Activated naive CD8-positive, alpha-beta T cell treated with anti-CD3 and anti-CD28 coated beads, Interleukin-2, amount 10 ng/mL, durations not matched to agents 7 days and 5 days (primary cell): ENCODE measurements at regions not wholly inside any gene's neighbourhood (a gene's known extent, or its start where the extent isn't known, plus 50 kb on each side); places are given as distances from the start of the nearest gene placed in this dataset.
A peak's percentile ranks its signal among the peaks of the same experiment; 100 is the strongest.
"Not testable (repeated sequence)": the region's sequence is repeated elsewhere in the genome, so short reads cannot be mapped to it uniquely, and the experiment has no call there.

Source experiments
- ATAC-seq: fragments of 150-1000 bp; cut with Tn5 transposase; one replicate; pipeline ENCODE4 v1.10.0; 2021; ENCODE audit warnings: low read depth, moderate library complexity
- POLR2A ChIA-PET: fragments of 350-600 bp; sonication (Branson Sonifier 250); formaldehyde crosslinking; loops from one replicate; lab custom pipeline; 2021; ENCODE audit warnings: antibody characterized with exemption; lab: Charles Lee
- DNase-seq: peaks from one replicate; pipeline ENCODE4 v3.0.0; 2021
- H3K27ac Mint-ChIP-seq: one replicate; pipeline ENCODE4 v1.8.0; 2022; ENCODE audit warnings: mild to moderate bottlenecking, mixed read lengths
- H3K27me3 Mint-ChIP-seq: one replicate; pipeline ENCODE4 v1.8.0; 2022; ENCODE audit warnings: mild to moderate bottlenecking, moderate library complexity, mixed read lengths
- H3K36me3 Mint-ChIP-seq: one replicate; pipeline ENCODE4 v1.8.0; 2021; ENCODE audit warnings: mild to moderate bottlenecking, mixed read lengths
- H3K4me1 Mint-ChIP-seq: one replicate; pipeline ENCODE4 v1.8.0; 2021; ENCODE audit warnings: mixed read lengths
- H3K4me3 Mint-ChIP-seq: one replicate; pipeline ENCODE4 v1.8.0; 2022; ENCODE audit warnings: mild to moderate bottlenecking, moderate library complexity, mixed read lengths
- H3K9me3 Mint-ChIP-seq: one replicate; pipeline ENCODE4 v1.8.0; 2021; ENCODE audit warnings: mixed read lengths

- Mint-ChIP-seq H3K27me3 (peaks cover 2% of the 10 kb centered on the region), H3K9me3 (no peaks in the 10 kb centered on the region), H3K4me3 (no peak overlapping the region), H3K4me1 (peaks cover 6% of the 10 kb centered on the region), H3K36me3 (no peaks in the 10 kb centered on the region), H3K27ac (no peak overlapping the region)
- ATAC-seq (no peak), DNase-seq (no peak)
- POLR2A ChIA-PET = no interaction called here
These were observed 133.0 kb upstream of the TUT7 start for GRCh38 chr9:86486891-86487837.

- ATAC-seq = peak; percentile 76
- Mint-ChIP-seq H3K9me3 (no peaks in the 10 kb centered on the region), H3K36me3 (no peaks in the 10 kb centered on the region), H3K4me1 (peaks cover 6% of the 10 kb centered on the region), H3K4me3 (no peak overlapping the region), H3K27me3 (peaks cover 2% of the 10 kb centered on the region), H3K27ac (no peak overlapping the region)
- peak; percentile 33 for DNase-seq
- POLR2A ChIA-PET = no interaction called here
These were observed 131.1 kb upstream of the TUT7 start for GRCh38 chr9:86485359-86485758.

GRCh38 chr9:86483496-86483895 lies 129.3 kb upstream of the TUT7 start:
- Mint-ChIP-seq H3K27ac (no peak overlapping the region), H3K27me3 (peaks cover 11% of the 10 kb centered on the region), H3K4me3 (no peak overlapping the region), H3K4me1 (peaks cover 6% of the 10 kb centered on the region), H3K9me3 (no peaks in the 10 kb centered on the region), H3K36me3 (no peaks in the 10 kb centered on the region)
- POLR2A ChIA-PET = no interaction called here
- ATAC-seq (no peak), DNase-seq (no peak)

- H3K27ac Mint-ChIP-seq = no peak overlapping the region
- H3K36me3 Mint-ChIP-seq = no peaks in the 10 kb centered on the region
- ATAC-seq = no peak
- no peaks in the 10 kb centered on the region for H3K9me3 Mint-ChIP-seq
- peaks cover 11% of the 10 kb centered on the region for H3K27me3 Mint-ChIP-seq
- POLR2A ChIA-PET = no interaction called here
- peaks cover 6% of the 10 kb centered on the region for H3K4me1 Mint-ChIP-seq
- H3K4me3 Mint-ChIP-seq = no peak overlapping the region
- no peak for DNase-seq
These were observed 127.3 kb upstream of the TUT7 start for GRCh38 chr9:86481466-86481865.

GRCh38 chr9:86475255-86475654 lies 121.0 kb upstream of the TUT7 start:
- POLR2A ChIA-PET, DNase-seq, H3K36me3 Mint-ChIP-seq, ATAC-seq, H3K4me3 Mint-ChIP-seq, H3K4me1 Mint-ChIP-seq, H3K27ac Mint-ChIP-seq, H3K9me3 Mint-ChIP-seq: not testable (repeated sequence)
- peaks cover 11% of the 10 kb centered on the region for H3K27me3 Mint-ChIP-seq

GRCh38 chr9:86471171-86471815 lies 117.1 kb upstream of the TUT7 start:
- Mint-ChIP-seq H3K4me1 (no peaks in the 10 kb centered on the region), H3K4me3 (no peak overlapping the region), H3K27me3 (peaks cover 11% of the 10 kb centered on the region), H3K27ac (no peak overlapping the region), H3K9me3 (no peaks in the 10 kb centered on the region), H3K36me3 (no peaks in the 10 kb centered on the region)
- no peak for ATAC-seq
- POLR2A ChIA-PET = no interaction called here
- no peak for DNase-seq

- no peak for ATAC-seq
- Mint-ChIP-seq H3K4me1 (no peaks in the 10 kb centered on the region), H3K36me3 (no peaks in the 10 kb centered on the region), H3K9me3 (no peaks in the 10 kb centered on the region), H3K27ac (no peak overlapping the region), H3K27me3 (peaks cover 11% of the 10 kb centered on the region), H3K4me3 (no peak overlapping the region)
- POLR2A ChIA-PET = no interaction called here
- DNase-seq = no peak
These were observed 116.1 kb upstream of the TUT7 start for GRCh38 chr9:86470326-86470725.

GRCh38 chr9:86469476-86470250 lies 115.5 kb upstream of the TUT7 start:
- no peaks in the 10 kb centered on the region for H3K9me3 Mint-ChIP-seq
- no peak overlapping the region for H3K27ac Mint-ChIP-seq
- no peaks in the 10 kb centered on the region for H3K36me3 Mint-ChIP-seq
- peaks cover 11% of the 10 kb centered on the region for H3K27me3 Mint-ChIP-seq
- POLR2A ChIA-PET = no interaction called here
- no peaks in the 10 kb centered on the region for H3K4me1 Mint-ChIP-seq
- ATAC-seq (no peak), DNase-seq (no peak)
- no peak overlapping the region for H3K4me3 Mint-ChIP-seq

GRCh38 chr9:86464242-86464641 lies 110.0 kb upstream of the TUT7 start:
- DNase-seq (no peak), ATAC-seq (no peak)
- POLR2A ChIA-PET = no interaction called here
- H3K4me3 Mint-ChIP-seq = no peak overlapping the region
- H3K9me3 Mint-ChIP-seq = no peaks in the 10 kb centered on the region
- H3K4me1 Mint-ChIP-seq = no peaks in the 10 kb centered on the region
- no peaks in the 10 kb centered on the region for H3K36me3 Mint-ChIP-seq
- peaks cover 3% of the 10 kb centered on the region for H3K27me3 Mint-ChIP-seq
- no peak overlapping the region for H3K27ac Mint-ChIP-seq

- Mint-ChIP-seq H3K4me3 (no peak overlapping the region), H3K9me3 (no peaks in the 10 kb centered on the region), H3K36me3 (no peaks in the 10 kb centered on the region), H3K27ac (no peak overlapping the region), H3K27me3 (peaks cover 5% of the 10 kb centered on the region), H3K4me1 (no peaks in the 10 kb centered on the region)
- ATAC-seq = no peak
- POLR2A ChIA-PET = interaction anchor here (0.5 kb wide), 1 partner anchor 894 kb away, joined by 4 read pairs; no protein-coding TSS in a partner anchor
- DNase-seq = no peak
These were observed 106.2 kb upstream of the TUT7 start for GRCh38 chr9:86460216-86461002.

- H3K9me3 Mint-ChIP-seq = no peaks in the 10 kb centered on the region
- H3K36me3 Mint-ChIP-seq = no peaks in the 10 kb centered on the region
- DNase-seq = no peak
- H3K27ac Mint-ChIP-seq = no peak overlapping the region
- peaks cover 5% of the 10 kb centered on the region for H3K27me3 Mint-ChIP-seq
- no peak for ATAC-seq
- H3K4me3 Mint-ChIP-seq = no peak overlapping the region
- POLR2A ChIA-PET = interaction anchor here (0.5 kb wide), 1 partner anchor 895 kb away, joined by 4 read pairs; no protein-coding TSS in a partner anchor
- no peaks in the 10 kb centered on the region for H3K4me1 Mint-ChIP-seq
These were observed 105.5 kb upstream of the TUT7 start for GRCh38 chr9:86459599-86460155.

GRCh38 chr9:86459191-86459590 lies 105.0 kb upstream of the TUT7 start:
- Mint-ChIP-seq H3K27ac (no peak overlapping the region), H3K9me3 (no peaks in the 10 kb centered on the region), H3K4me1 (no peaks in the 10 kb centered on the region), H3K4me3 (no peak overlapping the region), H3K27me3 (peaks cover 9% of the 10 kb centered on the region), H3K36me3 (no peaks in the 10 kb centered on the region)
- no peak for DNase-seq
- POLR2A ChIA-PET = no interaction called here
- ATAC-seq = no peak
